ENCODE measurements at regions not wholly inside any gene's neighbourhood (a gene's known extent, or its start where the extent isn't known, plus 50 kb on each side); places are given as distances from the start of the nearest gene placed in this dataset.
"Not testable (repeated sequence)": the region's sequence is repeated elsewhere in the genome, so short reads cannot be mapped to it uniquely, and the experiment has no call there.

DNA sequence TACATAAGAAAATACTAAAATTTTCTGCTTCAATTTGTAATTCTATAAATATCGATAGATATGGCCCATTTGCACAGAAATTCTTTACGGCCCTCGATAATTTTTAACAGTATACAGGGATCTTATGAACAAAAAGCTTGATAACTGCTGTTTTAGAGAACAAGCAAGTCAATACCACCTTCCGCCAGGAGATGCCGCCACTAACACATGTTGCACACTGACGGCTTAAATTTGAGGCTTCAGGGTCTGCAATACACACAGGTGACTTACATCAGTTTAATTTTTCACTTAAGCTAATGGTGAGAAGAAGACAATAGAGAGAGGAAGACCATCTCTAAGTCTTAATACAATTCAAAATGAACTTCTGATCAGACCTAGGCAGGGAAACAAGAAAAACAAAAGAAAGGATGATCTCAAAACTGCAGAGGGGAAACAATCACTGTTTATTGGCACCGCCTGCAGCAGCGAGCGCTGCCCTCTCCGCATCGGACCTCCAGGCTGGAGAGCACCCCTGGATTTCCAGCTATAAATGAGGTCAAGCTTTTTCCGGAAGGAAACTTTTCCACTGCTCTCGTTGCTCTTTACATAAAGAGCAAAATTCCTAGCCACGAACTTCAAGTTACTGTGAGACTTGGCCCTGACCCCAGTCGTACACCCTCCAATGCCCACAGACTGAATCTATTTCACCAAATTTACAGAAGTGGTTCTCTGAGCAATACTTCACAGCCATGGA is 53.9 kb downstream of the OTOR start:
- ChIA-PET CTCF (interaction anchor here (1.1 to 3.2 kb wide), 5 partner anchors 9 to 629 kb away, joined by 3 to 19 read pairs (median 4); no protein-coding TSS in a partner anchor), POLR2A (no interaction called here)

DNA sequence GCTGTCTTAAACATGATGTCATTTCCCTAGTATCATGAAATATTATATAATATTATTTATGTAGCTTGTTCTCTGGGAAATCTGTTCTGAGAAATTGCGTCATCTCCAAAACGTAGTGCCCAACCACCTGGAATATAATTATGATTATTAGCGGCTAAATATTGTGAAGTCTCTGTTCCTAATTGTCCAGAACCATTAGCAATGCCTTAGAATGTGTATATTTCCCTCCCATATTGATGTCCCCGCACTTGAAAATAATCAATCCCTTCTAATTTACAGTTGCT is 54.4 kb downstream of the OTOR start:
- ChIA-PET POLR2A (no interaction called here), CTCF (interaction anchor here (1.3 to 3.2 kb wide), 4 partner anchors 9 to 628 kb away, joined by 3 to 19 read pairs (median 6); no protein-coding TSS in a partner anchor)

DNA sequence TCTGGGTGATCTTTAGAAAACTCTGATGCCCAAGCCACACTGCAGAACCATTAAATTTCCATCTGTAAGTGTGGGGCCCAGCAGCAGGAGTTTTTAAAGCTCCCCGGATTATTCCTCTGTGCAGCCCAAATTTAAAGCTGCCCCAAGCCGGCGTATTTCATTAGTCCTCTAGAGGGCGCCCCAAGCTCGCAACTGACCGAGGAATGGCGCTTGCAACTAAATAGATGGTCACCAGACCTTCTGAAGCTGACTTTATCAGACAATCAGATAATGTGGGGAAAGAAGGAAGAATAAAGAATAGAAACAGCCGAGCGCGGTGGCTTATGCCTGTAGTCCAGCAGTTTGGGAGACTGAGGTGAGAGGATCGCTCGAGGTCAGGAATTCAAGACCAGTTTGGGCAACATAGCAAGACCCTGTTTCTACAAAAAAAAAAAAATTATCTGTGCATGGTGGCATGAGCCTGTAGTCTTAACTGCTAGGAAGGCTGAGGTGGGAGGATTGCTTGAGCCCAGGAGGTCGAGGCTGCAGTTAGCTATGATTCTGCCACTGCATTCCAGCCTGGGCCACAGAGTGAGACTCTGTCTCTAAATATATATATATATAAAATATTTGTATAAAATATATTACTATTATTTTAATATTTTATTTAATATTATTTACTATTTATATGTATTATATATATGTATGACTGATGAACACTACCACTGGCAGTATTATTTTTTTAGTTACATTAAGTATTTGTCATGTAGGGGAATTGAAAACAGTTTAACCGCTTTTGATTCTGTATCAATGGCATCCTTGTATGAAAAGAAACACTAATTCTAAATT is 56.0 kb downstream of the OTOR start:
- ChIA-PET CTCF (interaction anchor here (0.7 to 3.2 kb wide), 10 partner anchors 9 to 644 kb away, joined by 3 to 19 read pairs (median 3); no protein-coding TSS in a partner anchor), POLR2A (no interaction called here)

DNA sequence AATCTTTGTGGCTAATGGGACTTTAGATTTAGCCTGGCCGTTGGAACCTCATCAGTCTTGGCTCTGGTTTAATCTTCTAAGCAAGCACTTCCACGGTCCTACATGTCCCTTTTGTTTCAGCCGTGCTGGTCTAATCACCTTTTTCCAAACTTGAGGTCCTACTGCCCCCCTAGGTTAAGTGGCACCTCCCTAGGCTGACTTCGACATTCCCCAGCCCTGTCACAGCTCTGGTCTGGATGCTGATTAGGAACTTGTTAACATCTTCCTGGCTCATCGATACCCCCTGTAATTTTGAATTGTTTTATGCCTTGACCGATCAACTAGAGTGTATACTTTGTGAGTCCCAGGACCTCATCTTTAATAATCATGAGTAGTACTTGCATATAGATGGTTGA is 56.6 kb downstream of the OTOR start:
- CTCF ChIA-PET: interaction anchor here (1.3 to 1.7 kb wide), 2 partner anchors 8 to 631 kb away, joined by 3 to 6 read pairs; no protein-coding TSS in a partner anchor
- POLR2A ChIA-PET: no interaction called here

DNA sequence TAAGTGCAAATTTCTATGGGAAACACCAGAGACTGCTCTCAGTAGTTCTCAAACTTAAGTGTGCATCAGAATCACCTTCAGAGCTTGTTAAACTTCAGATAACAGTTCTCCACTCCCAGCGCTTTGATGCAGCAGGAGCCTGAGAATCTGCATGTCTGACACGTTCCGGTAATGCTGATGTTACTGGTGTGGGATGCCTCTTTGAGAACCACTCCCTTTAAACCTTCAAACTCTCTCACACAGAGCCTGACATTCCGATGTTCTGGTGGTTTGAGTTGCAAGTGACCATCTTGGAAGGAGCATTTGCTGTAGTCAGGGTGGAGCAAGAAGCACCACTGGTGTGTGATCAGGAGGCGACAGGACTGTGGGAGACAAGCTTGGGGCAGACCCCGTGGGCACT is 57.9 kb downstream of the OTOR start:
- POLR2A ChIA-PET: no interaction called here
- CTCF ChIA-PET: interaction anchor here (1.4 kb wide), 1 partner anchor 626 kb away, joined by 4 read pairs; no protein-coding TSS in a partner anchor

DNA sequence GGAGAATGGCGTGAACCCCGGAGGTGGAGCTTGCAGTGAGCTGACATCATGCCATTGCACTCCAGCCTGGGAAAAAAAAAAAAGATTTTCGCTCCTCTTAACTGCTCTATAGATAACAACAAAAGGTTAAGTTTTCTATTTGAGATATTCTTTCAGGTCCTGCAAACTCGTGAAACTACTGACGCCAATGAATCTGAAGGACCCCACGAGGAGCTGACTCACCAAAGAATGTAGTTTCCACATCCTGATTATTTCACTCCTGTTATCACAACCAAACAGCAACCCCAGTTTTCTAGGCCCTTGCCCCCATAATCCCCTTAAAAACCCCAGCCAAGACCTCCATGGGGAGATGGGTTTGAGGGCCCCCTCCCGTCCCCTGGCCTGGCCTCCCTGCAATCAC is 58.7 kb downstream of the OTOR start:
- ChIA-PET CTCF (interaction anchor here (1.4 kb wide), 1 partner anchor 625 kb away, joined by 4 read pairs; no protein-coding TSS in a partner anchor), POLR2A (no interaction called here)

DNA sequence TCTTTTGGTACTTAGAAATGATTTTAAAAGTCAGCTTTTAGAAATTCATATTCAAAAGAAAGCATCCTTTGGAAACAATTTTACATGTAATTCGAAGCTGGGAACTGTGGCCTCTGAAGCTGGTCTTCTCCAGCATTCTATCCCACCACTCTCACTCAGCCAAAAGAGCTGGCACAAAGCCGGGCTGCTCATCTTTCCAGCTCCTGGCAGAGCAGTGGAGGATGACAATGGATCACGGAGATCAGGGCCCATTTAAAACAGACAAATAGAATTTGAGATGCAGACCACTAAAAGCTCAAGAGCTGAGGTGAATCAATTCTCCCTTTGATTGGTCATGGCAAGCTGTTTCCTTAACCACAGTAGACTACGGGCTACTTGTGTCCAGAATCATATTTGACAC is 60.6 kb downstream of the OTOR start:
- ChIA-PET POLR2A (no interaction called here), CTCF (no interaction called here)

DNA sequence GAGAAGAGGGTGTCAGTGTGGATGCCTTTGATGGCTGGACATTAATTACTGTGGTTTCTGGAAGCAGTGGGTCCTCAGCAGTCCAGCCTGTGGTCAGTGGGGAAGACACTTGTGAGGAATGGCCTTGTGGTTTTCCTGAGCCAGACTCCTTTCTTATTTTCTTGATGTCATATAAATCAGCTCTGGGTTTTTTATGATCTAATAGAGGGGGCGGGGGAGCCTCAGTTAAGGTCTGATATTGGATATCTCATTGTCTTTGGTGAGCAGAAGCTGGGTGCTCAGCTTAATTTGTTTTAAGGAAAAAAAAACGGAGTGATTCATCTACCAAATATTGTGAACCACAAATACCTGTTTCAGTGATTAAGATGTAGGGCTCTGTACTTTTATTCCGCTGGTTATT is 62.1 kb downstream of the OTOR start:
- POLR2A ChIA-PET: no interaction called here
- CTCF ChIA-PET: interaction anchor here (1.3 kb wide), 1 partner anchor 11 kb away, joined by 4 read pairs; no protein-coding TSS in a partner anchor

DNA sequence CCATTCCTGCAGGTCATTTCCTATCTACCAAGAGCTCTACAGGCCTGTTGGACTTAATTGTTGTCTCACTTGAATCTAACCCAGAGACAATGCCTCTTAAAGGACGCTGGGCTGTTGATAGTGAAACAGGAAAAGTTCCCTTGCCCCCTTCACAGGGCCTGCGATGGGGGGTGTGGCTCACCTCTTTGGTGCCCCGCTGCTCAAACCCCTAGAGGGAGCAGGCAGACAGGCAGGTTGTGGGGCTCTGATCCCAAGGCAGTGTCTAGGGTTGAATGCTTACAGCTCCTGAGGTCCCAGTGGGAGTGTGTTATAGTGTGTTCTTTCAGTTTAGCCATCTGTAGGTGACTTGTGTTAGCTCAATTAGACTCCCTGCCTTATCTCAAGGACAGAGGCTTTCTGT is 68.0 kb downstream of the OTOR start:
- POLR2A ChIA-PET: no interaction called here

DNA sequence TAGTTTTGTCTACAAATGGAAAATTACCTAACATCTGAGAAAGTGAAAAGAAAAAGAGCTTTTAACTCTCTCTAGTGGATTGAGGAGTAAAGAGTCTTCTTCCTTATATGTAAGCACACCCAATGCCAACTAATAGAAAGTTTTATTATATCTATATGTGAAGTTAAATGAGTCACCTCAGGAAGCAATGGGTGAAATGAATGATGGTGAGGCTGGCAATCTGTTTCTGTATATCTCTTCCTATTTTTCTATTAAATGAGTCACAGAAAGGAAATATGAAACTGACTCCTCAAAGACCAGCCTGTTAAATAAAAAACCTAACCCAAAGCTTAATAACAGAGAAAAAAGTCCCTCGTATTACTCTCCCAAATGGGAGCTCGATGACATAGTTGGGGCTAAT is 71.3 kb downstream of the OTOR start:
- POLR2A ChIA-PET: no interaction called here
- CTCF ChIA-PET: interaction anchor here (3.2 kb wide), 1 partner anchor 19 kb away, joined by 7 read pairs; no protein-coding TSS in a partner anchor

More for the DNA sequence above, 68.0 kb downstream of the OTOR start:
- CTCF ChIA-PET: interaction anchor here (1.1 kb wide), 1 partner anchor 12 kb away, joined by 3 read pairs; no protein-coding TSS in a partner anchor

DNA sequence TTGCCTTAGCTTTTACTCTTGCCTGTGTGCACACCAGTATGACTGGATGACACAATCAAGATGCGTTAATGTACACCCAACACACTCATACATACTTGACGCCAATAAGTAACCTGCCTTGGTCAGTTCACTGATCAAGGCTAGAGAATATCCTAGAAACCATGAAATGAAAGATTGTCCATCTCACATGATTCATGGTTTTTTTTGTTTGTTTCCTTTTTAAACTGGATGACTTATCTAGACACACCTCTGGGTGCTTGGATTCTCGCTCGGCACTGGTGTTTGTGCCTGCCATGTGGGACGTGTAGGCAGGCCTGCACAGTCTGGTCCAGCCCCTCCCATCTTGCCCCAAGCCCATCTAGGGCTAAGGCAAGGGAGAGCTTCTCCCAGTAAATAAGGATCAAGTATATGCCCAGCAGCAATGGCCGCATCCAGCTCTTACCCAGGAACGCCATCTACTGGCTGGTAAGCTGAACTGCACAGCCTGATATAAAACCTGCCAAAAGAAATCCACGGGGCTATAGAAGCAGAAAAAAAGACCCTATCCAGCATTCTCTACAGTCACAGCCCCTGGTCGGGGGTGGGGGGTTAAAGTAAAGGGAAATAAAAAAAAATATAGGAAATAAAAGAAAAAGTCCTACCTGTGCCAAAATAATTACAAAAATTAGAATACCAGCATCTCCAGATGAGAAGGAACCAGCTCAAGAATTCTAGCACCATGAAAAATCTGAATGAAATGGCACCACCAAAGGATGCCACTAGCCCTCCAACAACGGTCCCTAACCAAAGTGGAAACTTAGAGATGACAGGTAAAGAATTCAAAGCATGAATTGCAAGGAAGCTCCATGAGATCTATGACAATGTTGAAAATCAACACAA is 73.3 kb downstream of the OTOR start:
- ChIA-PET POLR2A (no interaction called here), CTCF (interaction anchor here (0.8 to 3.2 kb wide), 8 partner anchors 9 to 309 kb away, joined by 3 to 9 read pairs (median 4); no protein-coding TSS in a partner anchor)

DNA sequence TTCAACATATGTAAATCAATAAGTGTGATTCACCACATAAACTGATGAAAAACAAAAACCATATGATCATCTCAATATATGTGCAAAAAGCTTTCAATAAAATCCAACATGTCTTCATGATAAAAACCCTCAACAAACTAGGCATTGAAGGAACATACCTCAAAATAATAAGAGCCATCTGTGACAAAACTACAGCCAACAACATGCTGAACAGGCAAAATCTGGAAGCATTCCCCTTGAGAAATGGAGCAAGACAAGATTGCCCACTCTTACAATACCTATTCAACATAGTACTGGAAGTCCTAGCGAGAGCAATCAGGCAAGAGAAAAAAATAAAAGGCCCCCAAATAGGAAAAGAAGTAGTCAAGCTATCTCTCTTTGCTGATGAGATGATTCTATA is 76.5 kb downstream of the OTOR start:
- ChIA-PET CTCF (interaction anchor here (1.1 kb wide), 1 partner anchor 22 kb away, joined by 3 read pairs; no protein-coding TSS in a partner anchor), POLR2A (no interaction called here)

DNA sequence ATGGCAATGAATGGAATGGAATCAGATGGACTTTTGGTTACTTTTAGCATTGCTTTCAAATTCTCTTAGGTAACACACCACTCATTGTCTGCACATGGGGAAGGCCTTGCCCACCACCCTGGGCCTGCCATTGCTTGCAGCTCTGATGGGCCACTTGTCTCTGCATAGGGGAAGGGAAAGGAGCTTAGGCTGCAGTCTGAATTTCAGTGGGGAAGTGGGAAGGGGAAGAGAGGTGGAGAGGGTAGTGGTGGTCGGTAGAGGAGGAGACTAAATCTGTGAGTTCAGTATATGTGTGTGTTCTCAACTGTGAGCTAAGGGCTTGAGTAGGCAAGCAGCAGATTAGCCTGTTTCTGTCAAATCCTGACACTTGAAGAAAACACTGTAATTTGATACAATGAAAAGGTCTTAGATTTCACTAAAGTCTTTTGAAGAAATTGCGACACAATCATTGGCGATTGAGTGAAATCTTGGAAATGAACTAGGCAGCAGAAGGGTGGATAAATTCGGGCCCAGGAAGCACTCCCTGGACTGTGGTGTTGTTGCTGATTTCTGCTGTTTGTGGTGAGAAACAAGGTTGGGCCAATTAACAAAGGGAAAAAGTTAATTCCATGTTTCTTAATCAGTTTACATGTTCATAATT is 80.6 kb downstream of the OTOR start:
- ChIA-PET CTCF (no interaction called here), POLR2A (no interaction called here)

DNA sequence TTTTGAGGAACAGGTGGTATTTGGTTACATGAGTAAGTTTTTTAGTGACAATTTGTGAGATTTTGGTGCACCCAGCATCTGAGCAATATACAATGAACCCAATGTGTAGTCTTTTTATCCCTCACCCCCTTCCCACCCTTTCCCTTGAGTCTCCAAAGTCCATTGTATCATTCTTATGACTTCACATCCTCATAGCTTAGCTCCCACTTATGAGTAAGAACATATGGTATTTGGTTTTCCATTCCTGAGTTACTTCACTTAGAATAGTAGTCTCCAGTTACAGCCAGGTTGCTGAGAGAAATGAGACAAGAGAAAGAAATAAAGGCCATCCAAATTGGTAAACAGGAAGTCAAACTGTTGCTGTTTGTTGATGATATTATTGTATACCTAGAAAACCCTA is 87.5 kb downstream of the OTOR start:
- POLR2A ChIA-PET, CTCF ChIA-PET: not testable (repeated sequence)

DNA sequence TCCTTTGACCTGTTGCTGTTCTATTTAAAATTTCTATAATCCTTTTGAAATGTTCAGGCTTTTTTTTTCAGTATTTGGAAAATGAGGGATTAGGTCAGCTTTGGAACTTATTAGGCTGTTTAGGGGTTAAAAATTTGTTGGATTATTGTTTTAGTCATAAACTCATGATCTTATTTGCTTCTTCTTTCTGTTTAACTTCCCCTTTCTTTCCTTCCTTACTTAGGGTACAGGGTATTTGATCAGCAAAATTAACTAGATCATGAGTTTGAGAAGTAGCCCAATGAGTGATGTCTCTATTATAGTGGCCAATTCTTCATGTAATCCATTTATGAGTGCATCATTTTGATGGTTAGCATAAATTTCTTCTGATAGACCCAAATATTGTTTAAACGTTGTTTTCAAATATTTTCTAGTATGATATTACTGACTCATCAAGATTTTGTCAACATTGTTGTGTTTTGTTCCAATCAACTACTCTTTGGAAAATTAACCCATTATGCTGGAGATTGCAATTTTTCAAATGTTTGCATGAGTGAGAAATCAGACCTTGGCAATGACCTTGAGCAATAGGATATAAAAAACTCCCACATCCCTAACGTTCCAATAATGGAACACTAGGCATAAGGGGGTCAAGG is 94.4 kb downstream of the OTOR start:
- POLR2A ChIA-PET: no interaction called here
- CTCF ChIA-PET: no interaction called here

DNA sequence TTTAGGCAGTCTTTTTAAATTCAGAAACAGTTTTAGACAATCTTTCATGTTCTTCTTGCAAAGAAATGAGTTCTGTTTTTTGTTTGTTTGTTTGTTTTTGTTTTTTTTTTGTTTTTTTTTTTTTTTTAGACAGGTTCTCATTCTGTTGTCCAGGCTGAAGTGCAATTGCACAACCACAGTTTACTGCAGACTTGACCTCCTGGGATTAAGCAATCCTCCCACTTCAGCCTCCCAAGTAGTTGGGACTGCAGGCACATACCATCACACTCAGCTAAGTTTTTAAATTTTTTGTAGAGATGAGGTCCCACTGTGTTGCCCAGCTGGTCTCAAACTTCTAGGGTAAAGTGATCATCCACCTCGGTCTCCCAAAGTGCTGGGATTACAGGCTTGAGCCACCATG is 96.2 kb downstream of the OTOR start:
- ChIA-PET POLR2A (no interaction called here), CTCF (no interaction called here)

DNA sequence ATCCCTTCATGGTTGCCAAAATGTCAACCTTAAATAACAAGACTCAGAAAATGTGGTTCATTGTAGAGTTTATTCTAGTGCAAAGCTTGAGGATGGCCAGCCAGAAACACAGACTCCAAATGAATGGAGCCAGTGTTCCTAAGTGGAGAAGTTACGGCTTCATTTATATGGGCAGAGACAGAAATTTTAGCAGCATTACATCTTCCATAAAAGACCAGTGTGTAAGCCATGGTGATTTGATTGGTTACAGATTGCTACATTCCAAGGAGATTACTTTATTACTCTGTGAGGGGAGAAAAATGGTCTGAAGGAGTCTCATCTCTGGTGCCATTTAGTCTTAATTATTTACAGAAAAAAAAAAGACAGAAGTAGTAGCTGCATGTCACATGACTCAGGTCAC is 97.8 kb downstream of the OTOR start:
- CTCF ChIA-PET: no interaction called here

DNA sequence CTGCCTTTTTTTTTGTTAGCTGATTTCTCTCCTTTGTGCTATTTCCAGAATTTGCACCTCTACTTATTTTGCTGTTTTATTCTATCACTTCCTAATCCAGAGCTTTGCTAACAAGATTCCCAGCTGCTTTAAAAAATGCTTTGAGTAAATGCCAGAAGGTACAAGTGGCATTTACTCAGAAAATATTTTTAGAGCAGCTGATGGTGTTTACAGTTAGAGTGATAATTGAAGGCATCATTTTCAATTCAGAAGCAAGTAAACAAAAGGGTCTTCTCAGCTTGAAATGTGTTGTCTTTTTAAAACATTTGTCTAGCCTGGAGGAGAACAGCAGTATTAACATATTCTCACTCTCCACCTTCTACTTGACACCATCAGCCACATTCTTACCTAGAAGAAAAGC is 99.9 kb downstream of the OTOR start:
- ChIA-PET CTCF (no interaction called here), POLR2A (no interaction called here)

More for the DNA sequence above, 97.8 kb downstream of the OTOR start:
- POLR2A ChIA-PET: no interaction called here

DNA sequence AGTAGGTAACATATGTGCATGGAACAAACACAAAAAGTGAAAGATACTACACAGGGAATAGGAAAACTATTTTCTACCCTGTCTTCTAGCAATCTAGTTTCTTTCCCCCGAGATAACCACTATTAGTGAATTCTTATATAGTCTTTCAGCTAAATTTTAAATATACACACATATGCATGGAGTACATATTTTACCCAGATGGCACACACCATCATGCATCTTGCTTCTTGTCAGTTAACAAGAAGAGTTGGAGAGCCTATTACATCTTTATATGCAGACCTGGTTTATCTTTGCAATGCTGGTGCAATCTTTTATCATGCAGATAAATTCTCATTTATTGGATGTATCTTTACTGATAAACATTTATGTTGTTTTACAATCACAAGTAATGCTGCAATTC is 100.4 kb downstream of the OTOR start:
- ChIA-PET CTCF (no interaction called here), POLR2A (no interaction called here)
